Astrocyte (in vitro differentiated cells and primary cell): ENCODE measurements at regions not wholly inside any gene's neighbourhood (a gene's known extent, or its start where the extent isn't known, plus 50 kb on each side); places are given as distances from the start of the nearest gene placed in this dataset.

Source experiments
- CTCF ChIP-seq: IDR thresholded peaks from 2 replicates; pipeline ENCODE4 v1.5.1; 2011; ENCODE audit warnings: low read depth, mild to moderate bottlenecking, inconsistent platforms, low read length, moderate library complexity; ENCODE audit not compliant: insufficient read depth
- EZH2 ChIP-seq: IDR thresholded peaks from 2 replicates; pipeline ENCODE4 v1.6.1; 2012; ENCODE audit warnings: mild to moderate bottlenecking, low read length, inconsistent platforms; ENCODE audit not compliant: insufficient read depth

GRCh38 chrX:88883200-88883599, 136.2 kb downstream of the CPXCR1 start:
- TF ChIP-seq CTCF: no peak
- TF ChIP-seq EZH2: no peak
